ENCODE measurements at regions not wholly inside any gene's neighbourhood (a gene's known extent, or its start where the extent isn't known, plus 50 kb on each side); places are given as distances from the start of the nearest gene placed in this dataset.

DNA sequence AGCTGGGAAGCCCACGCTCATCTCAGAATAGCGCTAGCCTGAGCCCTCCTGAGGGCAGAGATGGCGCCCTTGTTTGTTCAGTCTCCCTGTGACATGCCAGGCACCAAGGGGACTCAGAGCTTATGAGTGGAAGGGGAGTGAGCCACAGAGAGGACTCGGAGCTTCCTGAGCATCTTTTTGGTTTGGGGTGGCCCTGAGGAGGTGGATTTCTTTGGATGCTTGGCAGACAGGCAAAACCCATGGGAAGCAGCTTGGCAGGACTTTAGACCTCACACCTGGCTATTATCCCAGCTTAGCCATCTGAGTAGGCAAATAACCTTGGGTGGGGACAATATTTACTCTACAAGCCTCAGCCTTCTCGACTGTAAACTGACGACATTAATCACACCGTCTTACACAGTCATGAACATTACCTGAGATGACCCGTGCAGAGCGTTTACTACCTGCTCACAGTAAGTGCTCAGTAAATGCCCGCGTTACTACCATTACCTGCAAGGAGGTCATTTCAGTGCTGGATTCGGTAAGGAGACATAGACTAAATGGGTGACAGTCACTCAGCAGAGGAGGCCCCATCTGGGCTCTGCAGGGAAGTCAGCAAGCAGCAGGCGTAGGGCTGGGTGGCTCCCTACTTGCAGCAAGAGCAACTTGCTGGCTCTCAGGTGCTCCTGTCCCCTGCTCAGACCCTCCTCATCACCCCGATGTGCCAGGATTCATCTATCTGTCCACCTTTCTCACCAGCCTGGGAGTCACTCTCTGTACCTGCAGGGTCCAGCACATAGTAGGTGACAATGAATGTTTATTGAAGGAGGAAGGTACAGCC is 54.9 kb downstream of the KLHDC7A start:
- H3K27me3 ChIP-seq (replicated peaks; ENCODE audit: insufficient read depth, low read depth, low read length, poor library complexity) = no peaks in the 10 kb centered on the region
- no TSS peak for BruUV-seq (replicated peaks)
- no peaks in the 10 kb centered on the region for H3K36me3 ChIP-seq (ENCODE audit: insufficient read depth, low read length, poor library complexity, severe bottlenecking)
- intact Hi-C loops (cut with micrococcal nuclease; ENCODE audit: unreplicated experiment) = no loop called here
- no peak for TF ChIP-seq EZH2 (IDR thresholded peaks at IDR 0.05; ENCODE audit: borderline replicate concordance, low read depth, low read length, poor library complexity, severe bottlenecking)
- TF ChIP-seq, protein P1, sequence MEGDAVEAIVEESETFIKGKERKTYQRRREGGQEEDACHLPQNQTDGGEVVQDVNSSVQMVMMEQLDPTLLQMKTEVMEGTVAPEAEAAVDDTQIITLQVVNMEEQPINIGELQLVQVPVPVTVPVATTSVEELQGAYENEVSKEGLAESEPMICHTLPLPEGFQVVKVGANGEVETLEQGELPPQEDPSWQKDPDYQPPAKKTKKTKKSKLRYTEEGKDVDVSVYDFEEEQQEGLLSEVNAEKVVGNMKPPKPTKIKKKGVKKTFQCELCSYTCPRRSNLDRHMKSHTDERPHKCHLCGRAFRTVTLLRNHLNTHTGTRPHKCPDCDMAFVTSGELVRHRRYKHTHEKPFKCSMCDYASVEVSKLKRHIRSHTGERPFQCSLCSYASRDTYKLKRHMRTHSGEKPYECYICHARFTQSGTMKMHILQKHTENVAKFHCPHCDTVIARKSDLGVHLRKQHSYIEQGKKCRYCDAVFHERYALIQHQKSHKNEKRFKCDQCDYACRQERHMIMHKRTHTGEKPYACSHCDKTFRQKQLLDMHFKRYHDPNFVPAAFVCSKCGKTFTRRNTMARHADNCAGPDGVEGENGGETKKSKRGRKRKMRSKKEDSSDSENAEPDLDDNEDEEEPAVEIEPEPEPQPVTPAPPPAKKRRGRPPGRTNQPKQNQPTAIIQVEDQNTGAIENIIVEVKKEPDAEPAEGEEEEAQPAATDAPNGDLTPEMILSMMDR (conservative IDR thresholded peaks at IDR 0.05; ENCODE audit: low read depth, low read length) = no peak
- peaks cover 3% of the 10 kb centered on the region for H3K4me1 ChIP-seq (ENCODE audit: insufficient read depth, low read length, poor library complexity, severe bottlenecking)
- H3K4me3 ChIP-seq (ENCODE audit: low read depth, low read length, poor library complexity, severe bottlenecking) = no peak overlapping the region
- CTCF ChIA-PET = no interaction called here
- POLR2A ChIA-PET (ENCODE audit: low non-redundant PET) = no interaction called here
- H3K27ac ChIP-seq (ENCODE audit: low read depth, low read length, poor library complexity, severe bottlenecking) = no peak overlapping the region
- no peaks in the 10 kb centered on the region for H3K9me3 ChIP-seq (ENCODE audit: low read depth, low read length, poor library complexity, severe bottlenecking)
- DNase-seq (ENCODE audit: low spot score) = no peak

DNA sequence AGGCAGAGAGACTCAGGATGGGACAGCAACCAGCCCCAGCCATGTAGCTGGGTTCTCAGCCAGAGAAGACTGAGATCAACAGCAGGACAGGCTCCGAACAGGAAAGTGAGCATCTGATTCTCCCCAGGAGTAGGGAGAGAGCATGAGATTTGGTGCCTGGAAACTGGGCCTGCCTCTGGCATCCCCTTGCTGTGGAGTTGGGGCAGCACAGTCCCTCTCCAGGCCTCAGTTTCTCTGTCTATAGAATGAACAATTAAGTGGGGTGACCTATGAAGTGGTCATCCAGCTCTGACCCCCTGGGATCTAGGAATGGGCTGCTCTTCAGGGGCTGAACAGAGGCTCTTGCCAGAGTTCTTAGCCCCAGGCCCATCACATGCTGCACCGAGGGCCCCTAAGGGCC is 55.6 kb downstream of the KLHDC7A start:
- POLR2A ChIA-PET (ENCODE audit: low non-redundant PET) = no interaction called here
- no peaks in the 10 kb centered on the region for H3K36me3 ChIP-seq (ENCODE audit: insufficient read depth, low read length, poor library complexity, severe bottlenecking)
- no peaks in the 10 kb centered on the region for H3K9me3 ChIP-seq (ENCODE audit: low read depth, low read length, poor library complexity, severe bottlenecking)
- no peak overlapping the region for H3K27ac ChIP-seq (ENCODE audit: low read depth, low read length, poor library complexity, severe bottlenecking)
- DNase-seq (ENCODE audit: low spot score) = no peak
- H3K4me1 ChIP-seq (ENCODE audit: insufficient read depth, low read length, poor library complexity, severe bottlenecking) = no peaks in the 10 kb centered on the region
- H3K4me3 ChIP-seq (ENCODE audit: low read depth, low read length, poor library complexity, severe bottlenecking) = no peak overlapping the region
- intact Hi-C loops (cut with micrococcal nuclease; ENCODE audit: unreplicated experiment) = no loop called here
- TF ChIP-seq, protein P1 (conservative IDR thresholded peaks at IDR 0.05; ENCODE audit: low read depth, low read length) = no peak
- TF ChIP-seq EZH2 (IDR thresholded peaks at IDR 0.05; ENCODE audit: borderline replicate concordance, low read depth, low read length, poor library complexity, severe bottlenecking) = no peak
- BruUV-seq (replicated peaks) = no TSS peak
- CTCF ChIA-PET = no interaction called here
- no peaks in the 10 kb centered on the region for H3K27me3 ChIP-seq (replicated peaks; ENCODE audit: insufficient read depth, low read depth, low read length, poor library complexity)

DNA sequence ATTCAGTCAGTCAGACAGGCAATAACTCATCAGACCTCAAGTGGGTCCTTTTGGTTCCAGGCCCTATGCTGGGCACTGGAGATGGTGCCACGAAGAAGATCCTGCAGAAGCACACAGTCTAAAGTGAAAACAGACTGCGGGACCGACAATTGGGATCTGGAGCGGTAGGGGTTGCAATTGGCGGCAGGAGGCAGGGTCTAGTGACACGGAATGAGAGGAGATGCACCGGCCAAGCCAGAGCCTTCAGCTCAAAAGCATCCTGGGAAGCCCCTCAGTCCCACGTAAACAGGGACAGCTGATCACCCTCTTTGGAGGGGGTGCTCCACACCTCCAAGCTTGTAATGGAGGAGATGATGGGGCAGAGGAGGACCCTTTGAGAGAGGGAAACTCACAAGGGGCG is 56.2 kb downstream of the KLHDC7A start:
- Histone ChIP-seq H3K27me3 (replicated peaks; ENCODE audit: insufficient read depth, low read depth, low read length, poor library complexity) (no peaks in the 10 kb centered on the region), H3K4me1 (ENCODE audit: insufficient read depth, low read length, poor library complexity, severe bottlenecking) (no peaks in the 10 kb centered on the region), H3K36me3 (ENCODE audit: insufficient read depth, low read length, poor library complexity, severe bottlenecking) (no peaks in the 10 kb centered on the region), H3K27ac (ENCODE audit: low read depth, low read length, poor library complexity, severe bottlenecking) (no peak overlapping the region), H3K4me3 (ENCODE audit: low read depth, low read length, poor library complexity, severe bottlenecking) (no peak overlapping the region), H3K9me3 (ENCODE audit: low read depth, low read length, poor library complexity, severe bottlenecking) (no peaks in the 10 kb centered on the region)
- ChIA-PET CTCF (no interaction called here), POLR2A (ENCODE audit: low non-redundant PET) (no interaction called here)
- no peak for DNase-seq (ENCODE audit: low spot score)
- TF ChIP-seq, protein P1 (conservative IDR thresholded peaks at IDR 0.05; ENCODE audit: low read depth, low read length) = no peak
- TF ChIP-seq EZH2 (IDR thresholded peaks at IDR 0.05; ENCODE audit: borderline replicate concordance, low read depth, low read length, poor library complexity, severe bottlenecking) = no peak
- intact Hi-C loops (cut with micrococcal nuclease; ENCODE audit: unreplicated experiment) = no loop called here
- no TSS peak for BruUV-seq (replicated peaks)
